ENCODE measurements at regions not wholly inside any gene's neighbourhood (a gene's known extent, or its start where the extent isn't known, plus 50 kb on each side); places are given as distances from the start of the nearest gene placed in this dataset.
"Not testable (repeated sequence)": the region's sequence is repeated elsewhere in the genome, so short reads cannot be mapped to it uniquely, and the experiment has no call there.

DNA sequence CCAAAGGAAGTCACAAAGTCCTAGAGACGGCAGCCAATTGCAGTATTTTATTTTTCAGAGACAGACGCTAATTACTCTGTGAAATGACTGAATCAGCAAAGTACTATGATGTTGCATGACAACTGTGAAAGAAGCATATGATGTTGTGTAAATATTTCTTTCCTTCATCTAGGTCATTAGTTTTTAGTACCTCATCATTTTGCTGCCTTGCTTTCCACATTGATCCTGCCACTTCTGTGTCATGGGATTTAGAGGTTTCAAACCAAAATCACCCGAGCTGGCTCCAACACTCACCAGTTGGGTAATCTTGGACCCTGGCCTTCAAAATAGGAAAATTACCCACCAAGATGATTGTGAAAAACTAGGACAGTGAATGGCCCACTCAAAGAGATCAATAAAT is 585.2 kb downstream of the ACTL7B start:
- DNase-seq = no peak

DNA sequence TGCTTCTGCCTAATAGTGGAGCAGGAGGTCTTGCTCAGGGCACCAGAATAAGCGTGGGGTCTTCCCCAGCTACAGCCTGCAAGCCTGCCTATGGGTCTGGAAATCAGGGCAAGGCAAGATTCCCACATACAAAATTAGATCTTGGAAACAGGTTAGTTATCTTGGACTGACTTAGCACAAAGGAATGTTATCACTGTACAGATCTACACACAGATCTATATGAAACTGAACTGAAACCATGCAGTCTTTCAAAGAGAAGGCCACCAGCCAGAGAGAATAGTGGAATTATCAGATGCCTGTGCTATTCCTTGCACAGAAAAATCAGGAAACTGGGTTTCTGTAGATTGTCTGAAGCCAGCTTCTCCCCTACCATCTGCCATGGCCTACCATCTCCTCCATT is 585.7 kb downstream of the ACTL7B start:
- DNase-seq = no peak

DNA sequence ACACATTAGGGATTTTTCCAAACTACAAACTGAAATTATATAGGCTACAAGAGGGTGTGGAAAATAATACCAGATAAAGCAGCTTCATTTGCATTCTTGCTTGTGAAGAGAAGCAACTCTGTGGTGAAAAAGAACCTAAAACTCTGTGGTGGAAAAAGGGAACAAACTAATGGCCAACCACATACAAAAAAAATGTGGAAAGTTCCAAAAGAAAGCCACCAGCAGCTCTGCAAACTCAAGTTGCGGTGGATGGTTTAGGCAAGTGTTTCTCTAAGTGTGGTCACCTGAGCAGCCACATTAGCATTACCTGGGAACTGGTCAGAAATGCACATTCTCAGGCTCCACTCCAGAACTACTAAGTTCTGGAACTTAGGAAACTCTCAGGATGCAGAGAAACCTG is 586.4 kb downstream of the ACTL7B start:
- no peak for DNase-seq

DNA sequence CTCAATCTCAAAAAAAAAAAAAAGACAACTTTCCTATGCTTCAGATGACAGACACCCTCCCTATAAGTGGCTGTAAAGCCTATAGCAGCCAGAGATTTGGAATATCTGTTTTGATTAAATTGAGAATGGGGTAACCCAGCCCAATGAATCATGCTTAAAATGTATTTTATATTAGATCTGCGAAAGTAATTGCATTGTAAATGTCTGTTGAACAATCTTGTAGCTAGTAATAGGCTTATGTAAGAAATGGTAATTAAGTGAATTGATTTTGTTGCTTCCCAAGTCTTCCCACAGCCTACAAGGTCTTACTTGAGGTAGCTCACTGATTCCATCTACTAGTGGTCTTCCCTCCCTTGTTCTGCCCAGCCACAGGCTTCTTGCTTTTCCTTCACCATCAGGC is 590.7 kb downstream of the ACTL7B start:
- DNase-seq = no peak

DNA sequence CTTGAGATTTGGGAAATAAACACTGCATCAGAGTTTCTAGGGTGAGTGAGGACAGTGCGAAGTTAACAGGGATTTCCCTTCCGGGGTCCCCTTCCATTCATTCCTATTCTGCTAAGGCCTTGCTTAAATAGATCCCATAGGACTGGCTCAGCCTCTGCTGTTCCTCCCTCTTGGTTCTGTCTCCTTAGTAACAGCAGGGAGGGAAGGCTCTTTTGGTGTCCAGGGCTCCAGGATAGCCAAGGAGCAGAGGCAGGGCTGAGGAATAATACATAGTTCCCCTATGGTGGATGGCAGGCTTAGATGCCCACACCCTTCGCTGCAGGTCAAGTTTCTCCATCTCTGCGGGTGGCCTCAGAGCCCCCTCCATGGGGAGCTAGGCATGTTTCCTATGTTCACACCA is 591.7 kb downstream of the ACTL7B start:
- no peak for DNase-seq

DNA sequence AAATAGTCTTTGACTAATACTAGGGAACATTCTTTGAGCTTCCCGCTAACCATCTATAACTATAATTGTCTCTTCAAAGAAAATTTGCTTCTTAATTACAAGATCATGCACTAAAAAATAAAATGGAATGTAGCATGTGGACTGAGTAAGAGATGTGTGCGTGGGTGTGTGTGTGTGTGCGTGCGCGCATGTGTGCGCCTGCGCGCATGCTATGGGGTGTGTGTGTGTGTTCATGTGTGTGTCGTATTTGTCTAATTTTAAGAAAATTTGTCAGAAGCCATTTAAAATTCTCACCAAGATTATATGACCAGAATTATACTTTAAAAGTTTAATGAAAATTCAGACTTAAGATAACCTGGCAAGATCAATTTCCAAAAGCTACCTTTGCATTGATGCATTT is 593.0 kb downstream of the ACTL7B start:
- no peak for DNase-seq

DNA sequence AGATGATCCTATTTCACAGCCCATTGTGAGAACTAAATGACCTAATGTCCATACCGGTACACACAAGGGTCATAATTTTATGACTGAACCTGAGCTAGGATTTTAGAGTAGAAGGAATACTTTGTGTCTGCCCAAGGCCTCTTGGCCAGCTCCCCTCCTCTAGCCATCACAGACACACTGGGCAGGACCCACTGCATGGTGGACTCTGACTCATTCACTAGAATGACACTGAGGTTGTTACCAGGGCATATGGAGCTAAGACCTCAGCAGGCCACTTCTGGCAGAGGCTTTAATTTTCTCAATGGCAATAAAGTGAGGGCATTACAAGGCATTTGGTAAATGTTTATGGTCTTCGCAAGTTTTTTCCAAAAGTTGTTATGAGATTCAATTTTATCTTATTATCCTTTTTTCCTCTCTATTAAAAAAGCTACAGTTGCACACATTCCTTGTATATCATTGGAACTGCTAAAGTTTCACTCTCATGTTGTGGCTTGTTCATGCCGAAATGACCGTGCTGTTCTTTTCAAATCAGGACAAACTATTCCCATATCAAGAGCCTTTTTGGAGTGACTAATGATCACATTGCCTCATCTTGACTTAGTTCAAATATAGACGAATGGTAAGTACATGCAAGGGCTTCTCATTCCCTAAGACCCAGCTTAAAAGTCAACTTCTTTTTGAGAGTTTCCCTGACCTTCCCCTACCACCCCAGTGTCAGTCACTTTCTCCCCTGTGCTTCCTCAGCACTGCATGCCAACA is 595.7 kb downstream of the ACTL7B start:
- DNase-seq = no peak

DNA sequence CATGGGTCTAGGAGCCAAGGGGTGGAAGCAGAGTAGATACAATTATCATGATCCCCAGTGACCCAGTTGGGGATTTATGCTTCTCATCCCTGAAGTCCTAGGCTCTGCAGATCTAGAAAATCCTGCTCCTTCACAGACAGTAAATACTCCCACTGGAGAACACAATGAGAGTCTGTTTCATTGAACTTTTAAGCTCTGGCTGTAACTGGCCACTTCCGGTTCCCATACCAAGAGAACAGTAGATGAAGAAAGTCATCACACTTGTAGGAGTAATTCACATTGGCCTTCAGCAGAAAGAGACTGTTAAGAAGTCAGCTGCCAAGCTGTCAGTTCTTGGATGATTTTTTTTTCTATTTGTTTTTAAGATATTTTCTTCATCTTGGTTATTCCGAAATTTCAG is 597.1 kb downstream of the ACTL7B start:
- DNase-seq = no peak

DNA sequence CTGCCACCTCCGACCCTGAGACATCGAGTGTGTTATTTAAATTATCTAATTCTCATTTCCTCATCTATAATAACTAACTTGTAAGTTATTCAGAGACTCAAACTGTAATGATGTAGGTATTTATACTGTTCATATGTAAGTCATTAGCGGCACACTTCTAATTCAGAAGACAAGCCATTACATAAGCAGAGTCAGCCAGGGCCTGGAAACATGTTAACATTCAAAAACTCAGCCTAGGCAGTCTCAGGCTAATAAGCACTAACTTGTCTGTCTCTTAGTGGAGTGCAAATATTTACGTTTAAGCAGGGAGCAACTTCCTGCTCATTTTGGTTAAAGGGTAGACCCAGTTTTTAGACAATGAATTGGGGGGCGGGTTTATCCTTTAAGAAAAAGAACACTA is 598.4 kb downstream of the ACTL7B start:
- no peak for DNase-seq

DNA sequence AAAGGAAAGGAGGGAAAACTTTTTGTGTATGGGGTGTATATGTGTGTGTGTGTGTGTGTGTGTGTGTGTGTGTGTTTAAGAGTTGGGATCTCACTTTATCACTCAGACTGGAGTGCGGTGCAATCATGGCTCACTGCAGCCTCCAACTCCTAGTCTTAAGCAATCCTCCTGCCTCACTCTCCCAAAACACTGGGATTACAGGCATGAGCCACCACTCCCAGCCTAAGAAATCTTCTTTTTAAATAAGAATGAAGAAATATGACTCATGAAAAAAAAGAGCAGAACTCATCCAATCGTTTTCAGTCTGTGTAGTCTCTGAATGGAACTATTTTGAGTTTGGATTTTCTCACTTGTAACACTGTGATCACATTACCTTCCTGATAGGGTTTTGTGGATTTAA is 601.5 kb downstream of the ACTL7B start:
- no peak for DNase-seq

DNA sequence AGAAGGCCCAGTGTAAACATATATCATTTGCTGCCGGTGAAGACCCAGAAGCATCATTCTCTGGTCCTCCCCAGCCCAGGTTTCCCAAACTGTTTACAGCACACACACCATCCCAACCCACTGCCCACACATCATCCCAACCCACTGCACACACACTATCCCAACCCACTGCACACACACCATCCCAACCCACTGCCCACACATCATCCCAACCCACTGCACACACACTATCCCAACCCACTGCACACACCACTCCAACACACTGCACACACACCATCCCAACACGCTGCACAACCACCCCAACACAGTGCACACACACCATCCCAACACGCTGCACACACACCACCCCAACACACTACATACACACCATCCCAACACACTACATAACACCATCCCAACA is 608.4 kb downstream of the ACTL7B start:
- not testable (repeated sequence) for DNase-seq

DNA sequence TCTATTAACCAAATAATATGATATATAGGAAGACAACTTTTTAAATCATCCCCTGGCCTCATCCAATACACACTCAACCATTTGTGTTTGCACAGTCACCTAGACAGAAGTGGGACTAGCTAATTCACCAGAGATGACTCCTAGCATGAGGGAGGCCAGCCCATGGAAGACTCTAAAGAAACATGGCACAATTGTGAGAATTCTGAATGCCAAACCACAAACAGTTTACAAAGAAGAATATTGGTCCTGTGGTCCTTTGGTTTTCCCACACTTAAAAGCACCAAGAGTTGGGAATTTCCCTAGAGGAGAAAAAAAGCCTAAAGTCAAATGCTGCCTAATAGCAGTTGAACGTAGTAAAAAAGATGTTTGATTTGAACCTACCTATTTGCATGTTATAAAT is 609.9 kb downstream of the ACTL7B start:
- no peak for DNase-seq

DNA sequence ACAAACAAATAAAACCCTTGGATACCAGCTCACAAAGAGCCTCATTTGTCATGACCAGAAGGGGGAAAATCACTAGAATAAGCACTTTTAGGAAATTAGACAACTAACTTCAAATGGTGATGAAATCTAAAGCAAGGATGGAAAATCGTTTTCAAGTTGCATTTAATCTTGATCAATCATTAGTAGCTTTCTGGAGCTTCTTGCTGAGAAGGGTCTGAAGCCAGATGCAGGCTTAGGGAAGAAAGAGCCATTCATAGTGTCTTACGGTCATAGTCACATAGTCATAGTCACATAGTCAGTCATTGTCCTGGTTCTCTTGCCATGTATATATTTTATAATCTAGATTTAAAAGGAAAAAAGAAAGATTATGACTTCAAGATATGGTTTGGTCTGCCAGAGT is 610.5 kb downstream of the ACTL7B start:
- no peak for DNase-seq

DNA sequence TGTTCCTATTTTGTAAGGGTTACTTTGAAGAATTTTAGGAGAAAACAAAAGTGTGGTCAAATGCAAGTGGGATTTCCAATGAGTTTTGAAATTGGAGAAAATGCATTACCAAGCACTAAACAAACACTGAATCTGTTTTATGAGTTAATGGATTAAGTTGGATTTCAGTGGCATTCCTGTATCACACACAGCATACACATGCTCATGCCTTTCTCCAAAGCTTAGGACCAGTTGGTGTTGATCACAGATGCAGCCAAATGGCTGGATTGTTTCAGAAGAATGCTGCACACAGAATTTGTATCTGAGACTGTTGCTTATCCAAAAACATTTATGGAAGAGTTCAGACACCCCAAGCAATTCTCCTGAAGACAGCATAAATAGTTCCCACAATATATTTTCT is 611.1 kb downstream of the ACTL7B start:
- no peak for DNase-seq

DNA sequence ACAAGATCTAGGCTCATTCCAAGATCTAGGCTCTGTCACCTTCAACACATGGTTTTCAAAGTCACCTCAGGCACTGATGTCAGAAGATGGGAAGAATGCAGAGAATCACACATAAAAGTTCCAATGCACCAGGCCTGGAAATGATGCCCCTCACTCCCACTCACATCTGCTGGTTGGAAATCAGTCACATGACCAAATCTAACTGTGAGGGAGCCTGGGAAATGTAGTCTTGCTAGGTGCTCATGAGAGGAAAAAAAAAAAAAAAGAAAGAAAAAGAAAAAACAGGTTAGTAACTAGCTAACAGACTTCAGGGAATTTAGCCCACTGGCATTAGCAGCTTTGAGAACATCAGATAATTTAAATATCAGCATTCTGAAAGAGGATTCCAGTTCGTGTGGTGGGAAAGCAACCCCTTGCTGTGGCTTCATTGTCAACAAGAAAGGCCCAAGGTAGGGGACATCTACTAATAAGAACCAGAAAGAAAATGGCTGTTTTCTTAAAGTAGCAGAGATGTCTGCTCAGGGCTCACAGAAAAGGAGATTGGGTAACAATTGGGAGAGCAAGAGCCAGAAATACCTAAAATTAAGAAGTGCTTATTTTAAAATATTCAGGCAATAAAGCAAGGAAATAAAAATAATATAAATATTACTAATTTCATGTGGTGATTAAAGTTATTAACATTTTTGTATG is 614.3 kb downstream of the ACTL7B start:
- no peak for DNase-seq

DNA sequence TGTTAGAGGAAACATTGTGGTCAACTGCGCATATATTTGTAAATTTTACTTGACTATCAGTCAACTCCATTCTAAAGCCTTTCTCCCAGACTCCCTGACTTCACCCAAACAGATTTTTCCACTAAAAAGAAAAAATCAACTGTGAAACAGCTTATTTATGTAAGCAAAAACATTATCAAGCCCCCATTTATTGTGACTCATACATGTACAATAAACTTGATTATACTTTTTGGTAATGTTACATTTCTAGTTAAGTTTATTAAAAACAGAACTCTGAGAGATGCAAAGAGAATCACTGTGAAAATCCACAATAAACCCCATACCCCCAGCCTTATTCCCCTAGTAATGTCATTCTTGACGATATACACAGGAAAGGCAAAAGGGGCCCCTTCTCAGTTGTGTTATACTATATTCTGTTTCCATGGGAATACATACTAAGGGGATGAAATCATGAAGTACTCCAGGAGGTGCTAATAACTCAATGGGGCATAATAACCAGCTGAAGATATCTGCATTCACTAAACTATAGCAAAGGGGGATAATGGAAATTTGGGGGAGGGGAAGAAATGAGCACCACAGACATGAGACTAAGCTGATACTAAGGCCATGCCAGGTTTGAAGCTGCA is 616.0 kb downstream of the ACTL7B start:
- DNase-seq = no peak

DNA sequence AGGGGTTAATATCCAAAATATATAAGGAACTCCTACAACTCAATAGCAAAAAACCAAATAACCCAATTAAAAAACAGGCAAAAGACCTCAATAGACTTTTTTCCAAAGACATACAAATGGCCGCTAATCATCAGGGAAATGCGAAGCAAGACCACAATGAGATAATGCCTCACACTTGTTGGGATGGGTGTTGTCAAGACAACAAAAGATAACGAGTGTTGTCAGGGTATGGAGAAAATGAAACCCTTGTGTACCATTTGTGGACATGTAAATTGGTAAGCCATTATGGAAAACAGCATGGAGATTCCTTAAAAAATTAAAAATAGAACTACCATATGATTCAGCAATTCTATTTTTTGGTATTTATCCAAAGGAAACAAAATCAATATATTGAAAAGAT is 620.2 kb downstream of the ACTL7B start:
- DNase-seq = no peak

DNA sequence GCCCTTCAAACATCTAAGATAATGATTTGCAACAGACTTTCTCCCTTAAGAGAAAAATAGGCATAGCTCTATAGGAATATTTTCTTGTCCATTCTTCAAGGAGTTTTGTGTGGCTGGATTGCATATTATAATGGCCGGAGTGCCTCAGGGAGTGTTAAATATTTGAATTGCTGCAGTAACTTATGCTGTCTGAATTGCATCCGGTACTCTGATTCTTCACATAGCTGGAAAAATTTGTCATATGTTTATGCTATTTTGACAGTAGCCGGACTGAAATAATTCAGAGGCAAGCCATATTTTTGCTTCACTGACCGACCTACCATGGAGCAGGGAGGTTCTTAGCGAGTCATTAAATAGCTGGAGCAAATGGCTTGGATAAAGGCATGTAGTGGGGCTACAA is 621.0 kb downstream of the ACTL7B start:
- DNase-seq = no peak

DNA sequence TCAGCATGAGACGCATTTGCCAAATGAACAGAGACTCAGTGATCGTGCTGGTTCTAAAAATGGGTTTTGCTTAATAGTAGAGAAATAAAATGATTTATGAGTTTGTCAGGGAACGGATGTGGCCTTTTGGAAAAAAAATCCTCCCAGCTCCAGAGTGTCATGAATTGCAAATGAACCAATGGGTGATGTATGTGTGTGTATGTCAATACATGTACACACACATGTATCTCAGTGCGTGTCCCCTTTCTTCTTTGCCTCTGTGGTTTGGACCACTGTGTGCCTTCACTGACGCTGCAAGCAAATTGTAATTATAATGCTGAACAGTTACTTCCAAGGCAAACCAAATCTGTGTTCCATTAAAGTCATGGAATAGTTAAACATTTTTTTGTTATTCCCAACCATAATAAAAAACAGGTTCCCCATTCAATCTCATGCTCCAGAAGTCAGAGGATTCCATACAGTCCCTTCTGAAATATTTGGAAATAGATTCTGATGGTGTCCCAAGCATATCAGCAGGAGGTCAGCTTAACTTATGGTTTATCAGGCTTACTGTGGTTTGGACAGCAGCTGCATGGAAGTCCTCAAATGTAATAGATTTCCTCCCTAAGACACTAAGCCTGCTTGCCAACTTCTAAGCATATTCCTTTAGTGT is 630.5 kb downstream of the ACTL7B start:
- no peak for DNase-seq

DNA sequence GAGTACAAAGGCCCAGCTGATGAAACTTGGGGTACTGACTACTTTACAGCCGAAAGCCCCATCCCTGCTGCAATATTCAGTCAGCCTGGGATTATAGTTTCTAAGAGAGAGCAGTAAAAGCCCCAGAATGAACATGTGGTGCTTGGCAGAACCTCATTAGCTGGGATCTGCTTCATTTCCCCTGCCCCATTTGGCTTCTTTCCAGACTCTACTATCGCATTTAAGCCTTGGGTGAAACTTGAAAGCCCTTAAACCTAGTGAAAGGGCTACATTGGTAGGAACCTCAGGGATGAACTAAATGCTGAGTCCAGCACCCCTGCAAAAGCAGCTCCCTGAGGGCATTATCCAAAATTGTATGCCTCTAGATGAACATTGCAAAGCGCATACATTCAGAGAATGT is 631.1 kb downstream of the ACTL7B start:
- DNase-seq = no peak

DNA sequence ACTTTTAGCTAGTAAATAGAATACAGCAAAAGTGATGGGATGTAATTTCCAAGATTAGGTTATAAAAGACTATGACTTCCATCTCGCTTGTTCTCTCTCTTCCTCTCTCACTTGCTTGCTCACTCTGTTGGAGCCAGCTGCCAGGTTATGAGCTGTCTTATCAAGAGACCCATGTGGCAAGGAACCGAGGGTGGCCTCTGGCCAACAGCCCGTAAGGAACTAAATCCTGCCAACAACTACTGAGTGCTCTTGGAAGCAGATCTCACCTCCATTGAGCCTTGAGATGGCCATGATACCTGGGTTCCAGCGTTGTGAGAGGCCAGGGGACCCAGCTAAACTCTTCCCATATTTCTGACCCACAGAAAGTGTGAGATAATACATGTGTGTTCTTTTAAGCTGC is 636.1 kb downstream of the ACTL7B start:
- no peak for DNase-seq

DNA sequence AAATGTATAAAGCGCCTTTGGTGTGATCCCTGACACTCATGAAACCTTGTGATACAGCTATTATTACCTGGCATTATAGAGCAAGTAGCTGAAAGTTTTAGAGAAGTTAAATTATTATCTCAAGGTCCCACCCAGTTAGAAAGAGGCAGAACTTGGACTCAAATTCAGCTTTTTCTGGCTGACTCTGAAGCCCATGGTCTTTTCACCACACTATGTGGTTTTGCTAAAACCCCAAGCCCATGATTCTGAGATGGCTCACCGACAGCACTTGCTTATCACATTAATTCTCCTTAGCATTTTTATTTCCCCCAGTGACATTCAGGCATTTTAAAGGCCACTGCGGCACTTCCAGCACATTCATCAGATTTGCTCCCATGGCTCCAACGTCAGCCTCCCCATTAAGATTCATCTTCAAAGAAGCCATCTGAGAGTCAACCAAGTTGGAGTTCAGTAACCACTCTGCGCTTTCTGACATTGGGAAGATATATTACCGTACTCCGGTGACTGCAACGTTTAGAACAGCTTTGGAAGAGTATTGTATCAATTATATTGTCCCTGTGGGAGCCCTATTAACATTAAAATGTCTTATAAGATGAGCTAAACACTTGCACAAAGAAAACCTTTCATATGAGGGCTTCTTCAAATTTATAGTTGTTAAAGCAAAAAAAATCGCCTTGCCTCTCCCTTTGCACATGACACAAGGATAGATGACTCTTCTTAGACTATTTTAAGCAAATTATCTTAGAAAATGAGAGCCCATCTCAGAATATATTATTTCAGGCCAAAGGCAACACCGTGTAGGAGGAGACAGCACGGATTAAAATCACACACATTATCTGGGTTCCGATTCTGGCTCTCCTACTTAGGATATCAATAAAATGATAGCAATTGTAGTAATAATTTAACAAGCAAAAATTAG is 638.1 kb downstream of the ACTL7B start:
- DNase-seq = no peak

DNA sequence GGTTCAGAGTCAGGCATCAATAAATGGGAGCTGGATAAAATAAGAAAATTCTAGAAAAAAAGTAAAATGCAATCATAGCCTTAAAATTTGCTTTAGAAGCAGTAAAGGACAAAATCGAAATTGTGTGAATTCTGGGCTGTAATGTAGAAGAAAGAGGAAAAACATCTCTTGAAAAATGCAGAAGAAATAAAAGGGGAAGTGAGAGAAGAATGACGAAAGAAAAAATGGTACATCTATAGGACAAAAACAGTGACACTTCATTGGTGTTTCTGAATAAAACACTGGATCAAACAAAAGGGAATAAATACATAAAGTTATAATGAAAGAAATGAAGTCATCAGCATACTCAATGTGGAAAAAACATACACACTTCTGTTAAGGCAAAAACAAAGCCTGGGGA is 642.3 kb downstream of the ACTL7B start:
- DNase-seq = no peak
